Keratinocyte (primary cell): ENCODE measurements at regions not wholly inside any gene's neighbourhood (a gene's known extent, or its start where the extent isn't known, plus 50 kb on each side); places are given as distances from the start of the nearest gene placed in this dataset.

Experiments used
- EZH2 ChIP-seq: IDR thresholded peaks from one replicate; pipeline ENCODE4 v1.6.1; 2012; ENCODE audit warnings: inconsistent platforms, mild to moderate bottlenecking, low read length, moderate library complexity
- TF ChIP-seq, protein P1 (sequence below), 3 experiments: IDR thresholded peaks in 1 of 3; conservative IDR thresholded peaks in 1 of 3; optimal IDR thresholded peaks in 1 of 3; 2 replicates in 2 of 3; 3 replicates in 1 of 3; pipeline versions ENCODE3 to v1.5.1; 2011; ENCODE audit warnings: low read length in 3 of 3, mild to moderate bottlenecking in 3 of 3, moderate library complexity in 2 of 3, control low read depth in 1 of 3, inconsistent platforms in 1 of 3; ENCODE audit not compliant: insufficient read depth in 2 of 3; ENCODE audit errors: extremely low read depth in 1 of 3

- TF ChIP-seq, protein P1, sequence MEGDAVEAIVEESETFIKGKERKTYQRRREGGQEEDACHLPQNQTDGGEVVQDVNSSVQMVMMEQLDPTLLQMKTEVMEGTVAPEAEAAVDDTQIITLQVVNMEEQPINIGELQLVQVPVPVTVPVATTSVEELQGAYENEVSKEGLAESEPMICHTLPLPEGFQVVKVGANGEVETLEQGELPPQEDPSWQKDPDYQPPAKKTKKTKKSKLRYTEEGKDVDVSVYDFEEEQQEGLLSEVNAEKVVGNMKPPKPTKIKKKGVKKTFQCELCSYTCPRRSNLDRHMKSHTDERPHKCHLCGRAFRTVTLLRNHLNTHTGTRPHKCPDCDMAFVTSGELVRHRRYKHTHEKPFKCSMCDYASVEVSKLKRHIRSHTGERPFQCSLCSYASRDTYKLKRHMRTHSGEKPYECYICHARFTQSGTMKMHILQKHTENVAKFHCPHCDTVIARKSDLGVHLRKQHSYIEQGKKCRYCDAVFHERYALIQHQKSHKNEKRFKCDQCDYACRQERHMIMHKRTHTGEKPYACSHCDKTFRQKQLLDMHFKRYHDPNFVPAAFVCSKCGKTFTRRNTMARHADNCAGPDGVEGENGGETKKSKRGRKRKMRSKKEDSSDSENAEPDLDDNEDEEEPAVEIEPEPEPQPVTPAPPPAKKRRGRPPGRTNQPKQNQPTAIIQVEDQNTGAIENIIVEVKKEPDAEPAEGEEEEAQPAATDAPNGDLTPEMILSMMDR (optimal IDR thresholded peaks at IDR 0.05 in 1 of 3, IDR thresholded peaks at IDR 0.05 in 1 of 3, conservative IDR thresholded peaks at IDR 0.05 in 1 of 3; ENCODE audit: extremely low read depth in 1 of 3, insufficient read depth in 2 of 3, low read length in 3 of 3), result no peak
- no peak for TF ChIP-seq EZH2
These were observed 264.9 kb downstream of the RHOU start for GRCh38 chr1:229000187-229000586.
